ENCODE measurements at regions not wholly inside any gene's neighbourhood (a gene's known extent, or its start where the extent isn't known, plus 50 kb on each side); places are given as distances from the start of the nearest gene placed in this dataset.
A peak's percentile ranks its signal among the peaks of the same experiment; 100 is the strongest.

GRCh38 chr16:72349719-72350118 is 177.8 kb upstream of the PMFBP1 start (continued):
- TF ChIP-seq CHD1 (IDR thresholded peaks at IDR 0.05; ENCODE audit: low read length), result no peak
- no peak for TF ChIP-seq MITF (IDR thresholded peaks at IDR 0.05)
- no peak for TF ChIP-seq ARID1B (IDR thresholded peaks at IDR 0.05)
- peak; percentile 74; the same call in 1 of the 2 replicates for TF ChIP-seq ZNF316 (IDR thresholded peaks at IDR 0.05)
- no peak for TF ChIP-seq ASH1L (IDR thresholded peaks at IDR 0.05; ENCODE audit: borderline replicate concordance, low read depth, partially characterized antibody)

- ChIA-PET POLR2A (interaction anchor here (1.2 kb wide), 1 partner anchor 14 kb away, joined by 3 read pairs; no protein-coding TSS in a partner anchor), CTCF (ENCODE audit: low intra/inter-chr PET ratio) (no interaction called here)
- DNase-seq (ENCODE audit: extremely low read depth in 1 of 4, low spot score in 3 of 4) (no peak), ATAC-seq (no peak), FAIRE-seq (no peak)
- Histone ChIP-seq H3K9me1 (ENCODE audit: control insufficient read depth, insufficient read depth, low read length) (no peaks in the 10 kb centered on the region), H3K4me1 (replicated peaks in 1 of 2; ENCODE audit: control insufficient read depth in 2 of 2, insufficient read depth in 2 of 2, low read length in 2 of 2) (no peaks in the 10 kb centered on the region), H4K20me1 (replicated peaks; ENCODE audit: control insufficient read depth, insufficient read depth, low read length) (no peaks in the 10 kb centered on the region), H3K9ac (ENCODE audit: insufficient read depth in 1 of 2, low read depth in 2 of 2, low read length in 2 of 2) (no peak overlapping the region), H3K27ac (ENCODE audit: extremely low read depth, low read depth, low read length) (no peak overlapping the region), H3K4me2 (ENCODE audit: insufficient read depth, low read length) (no peak overlapping the region), H3K9me3 (replicated peaks; ENCODE audit: control insufficient read depth, insufficient read depth, low read depth, low read length) (no peaks in the 10 kb centered on the region), H3K36me3 (ENCODE audit: control insufficient read depth, insufficient read depth, low read length) (no peaks in the 10 kb centered on the region), H2AFZ (ENCODE audit: low read depth, low read length) (no peak overlapping the region), H3K27me3 (ENCODE audit: control insufficient read depth in 2 of 2, insufficient read depth in 2 of 2, low read length in 2 of 2) (no peaks in the 10 kb centered on the region), H3K79me2 (ENCODE audit: control insufficient read depth, insufficient read depth, low read length) (no peaks in the 10 kb centered on the region), H3K4me3 (no peak overlapping the region)
- BruUV-seq (replicated peaks), result no TSS peak
- TF ChIP-seq SNIP1 (IDR thresholded peaks at IDR 0.05; ENCODE audit: low read depth), result no peak
- no peak for TF ChIP-seq MCM5 (IDR thresholded peaks at IDR 0.05; ENCODE audit: low read depth)
- no peak for TF ChIP-seq TRIM25 (IDR thresholded peaks at IDR 0.05; ENCODE audit: borderline replicate concordance)
- no peak for TF ChIP-seq ZBTB11 (CRISPR knock-in tag; IDR thresholded peaks at IDR 0.05)
- TF ChIP-seq MECOM (CRISPR knock-in tag; IDR thresholded peaks at IDR 0.05), result no peak
- TF ChIP-seq HDAC8 (tag; IDR thresholded peaks at IDR 0.05), result no peak
- no peak for TF ChIP-seq SMAD1 (IDR thresholded peaks at IDR 0.05; ENCODE audit: low read depth, low read length, partially characterized antibody)
- in situ Hi-C loops (cut with MboI) (no loop called here), intact Hi-C loops (cut with micrococcal nuclease) (no loop called here)
- 0% methylated on average over 2 of the region's 2 CpGs for WGBS (ENCODE audit: insufficient coverage, low coverage, missing lambda C conversion rate)
Measured at GRCh38 chr16:72332926-72333325, 161.0 kb upstream of the PMFBP1 start.

All from K562 (cell line).